ENCODE measurements at regions not wholly inside any gene's neighbourhood (a gene's known extent, or its start where the extent isn't known, plus 50 kb on each side); places are given as distances from the start of the nearest gene placed in this dataset.
"Not testable (repeated sequence)": the region's sequence is repeated elsewhere in the genome, so short reads cannot be mapped to it uniquely, and the experiment has no call there.

- no CpG with 5 or more reads among the region's 7 CpGs for WGBS (ENCODE audit: insufficient coverage)
- H3K4me1 ChIP-seq (ENCODE audit: control extremely low read depth in 1 of 4, control insufficient read depth in 4 of 4, insufficient read depth in 4 of 4, low read length in 3 of 4); H3K27ac ChIP-seq (ENCODE audit: insufficient read depth in 1 of 2, low read depth in 1 of 2, low read length in 2 of 2, poor library complexity in 1 of 2, severe bottlenecking in 2 of 2); H3K9me3 ChIP-seq (ENCODE audit: control extremely low read depth in 1 of 5, control insufficient read depth in 4 of 5, insufficient read depth in 2 of 5, low read depth in 1 of 5, low read length in 4 of 5); DNase-seq; H3K4me3 ChIP-seq (ENCODE audit: control insufficient read depth in 1 of 7, extremely low read depth in 1 of 7, insufficient read depth in 4 of 7, low read depth in 2 of 7, low read length in 6 of 7); POLR2A ChIA-PET; H3K36me3 ChIP-seq (ENCODE audit: control insufficient read depth in 4 of 4, insufficient read depth in 4 of 4, low read length in 3 of 4); CTCF ChIA-PET; H3K27me3 ChIP-seq (replicated peaks in 2 of 5; ENCODE audit: control insufficient read depth in 4 of 5, insufficient read depth in 5 of 5, low read length in 4 of 5): not testable (repeated sequence)
Observed at GRCh38 chrX:141520750-141521149, 63.8 kb downstream of the SPANXA1 start.

GRCh38 chrX:141475788-141476187, 108.8 kb downstream of the SPANXA1 start:
- POLR2A ChIA-PET; H3K9me3 ChIP-seq (ENCODE audit: control extremely low read depth in 1 of 5, control insufficient read depth in 4 of 5, insufficient read depth in 2 of 5, low read depth in 1 of 5, low read length in 4 of 5); H3K27me3 ChIP-seq (replicated peaks in 2 of 5; ENCODE audit: control insufficient read depth in 4 of 5, insufficient read depth in 5 of 5, low read length in 4 of 5); CTCF ChIA-PET; H3K36me3 ChIP-seq (ENCODE audit: control insufficient read depth in 4 of 4, insufficient read depth in 4 of 4, low read length in 3 of 4); H3K4me1 ChIP-seq (ENCODE audit: control extremely low read depth in 1 of 4, control insufficient read depth in 4 of 4, insufficient read depth in 4 of 4, low read length in 3 of 4); H3K27ac ChIP-seq (ENCODE audit: insufficient read depth in 1 of 2, low read depth in 1 of 2, low read length in 2 of 2, poor library complexity in 1 of 2, severe bottlenecking in 2 of 2); H3K4me3 ChIP-seq (ENCODE audit: control insufficient read depth in 1 of 7, extremely low read depth in 1 of 7, insufficient read depth in 4 of 7, low read depth in 2 of 7, low read length in 6 of 7); DNase-seq: not testable (repeated sequence)
- WGBS (ENCODE audit: insufficient coverage): no CpG with 5 or more reads among the region's 6 CpGs

GRCh38 chrX:141469469-141469868, 115.1 kb downstream of the SPANXA1 start:
- ChIA-PET POLR2A (no interaction called here), CTCF (no interaction called here)
- Histone ChIP-seq H3K27me3 (replicated peaks in 2 of 5; ENCODE audit: control insufficient read depth in 4 of 5, insufficient read depth in 5 of 5, low read length in 4 of 5) (no peaks in the 10 kb centered on the region), H3K4me3 (ENCODE audit: control insufficient read depth in 1 of 7, extremely low read depth in 1 of 7, insufficient read depth in 4 of 7, low read depth in 2 of 7, low read length in 6 of 7) (no peak overlapping the region), H3K36me3 (ENCODE audit: control insufficient read depth in 4 of 4, insufficient read depth in 4 of 4, low read length in 3 of 4) (no peaks in the 10 kb centered on the region), H3K27ac (ENCODE audit: insufficient read depth in 1 of 2, low read depth in 1 of 2, low read length in 2 of 2, poor library complexity in 1 of 2, severe bottlenecking in 2 of 2) (no peak overlapping the region), H3K4me1 (ENCODE audit: control extremely low read depth in 1 of 4, control insufficient read depth in 4 of 4, insufficient read depth in 4 of 4, low read length in 3 of 4) (no peaks in the 10 kb centered on the region), H3K9me3 (ENCODE audit: control extremely low read depth in 1 of 5, control insufficient read depth in 4 of 5, insufficient read depth in 2 of 5, low read depth in 1 of 5, low read length in 4 of 5) (peaks cover 0 to 5% (median 0%) of the 10 kb centered on the region in 5 experiments)
- no peak for DNase-seq
- 88% methylated on average over 2 of the region's 4 CpGs for WGBS (ENCODE audit: insufficient coverage)

- no peak for DNase-seq
- CTCF ChIA-PET: no interaction called here
- Histone ChIP-seq H3K4me1 (ENCODE audit: control extremely low read depth in 1 of 4, control insufficient read depth in 4 of 4, insufficient read depth in 4 of 4, low read length in 3 of 4) (no peaks in the 10 kb centered on the region), H3K4me3 (ENCODE audit: control insufficient read depth in 1 of 7, extremely low read depth in 1 of 7, insufficient read depth in 4 of 7, low read depth in 2 of 7, low read length in 6 of 7) (no peak overlapping the region), H3K27ac (ENCODE audit: insufficient read depth in 1 of 2, low read depth in 1 of 2, low read length in 2 of 2, poor library complexity in 1 of 2, severe bottlenecking in 2 of 2) (no peak overlapping the region), H3K9me3 (ENCODE audit: control extremely low read depth in 1 of 5, control insufficient read depth in 4 of 5, insufficient read depth in 2 of 5, low read depth in 1 of 5, low read length in 4 of 5) (peaks cover 0 to 5% (median 0%) of the 10 kb centered on the region in 5 experiments), H3K27me3 (replicated peaks in 2 of 5; ENCODE audit: control insufficient read depth in 4 of 5, insufficient read depth in 5 of 5, low read length in 4 of 5) (no peaks in the 10 kb centered on the region), H3K36me3 (ENCODE audit: control insufficient read depth in 4 of 4, insufficient read depth in 4 of 4, low read length in 3 of 4) (no peaks in the 10 kb centered on the region)
- POLR2A ChIA-PET: no interaction called here
- WGBS (ENCODE audit: insufficient coverage): no CpG with 5 or more reads among the region's 1 CpG
Observed at GRCh38 chrX:141468940-141469339, 115.6 kb downstream of the SPANXA1 start.

GRCh38 chrX:141467442-141467841, 117.1 kb downstream of the SPANXA1 start:
- Histone ChIP-seq H3K27ac (ENCODE audit: insufficient read depth in 1 of 2, low read depth in 1 of 2, low read length in 2 of 2, poor library complexity in 1 of 2, severe bottlenecking in 2 of 2) (no peak overlapping the region), H3K36me3 (ENCODE audit: control insufficient read depth in 4 of 4, insufficient read depth in 4 of 4, low read length in 3 of 4) (no peaks in the 10 kb centered on the region), H3K4me3 (ENCODE audit: control insufficient read depth in 1 of 7, extremely low read depth in 1 of 7, insufficient read depth in 4 of 7, low read depth in 2 of 7, low read length in 6 of 7) (no peak overlapping the region), H3K4me1 (ENCODE audit: control extremely low read depth in 1 of 4, control insufficient read depth in 4 of 4, insufficient read depth in 4 of 4, low read length in 3 of 4) (no peaks in the 10 kb centered on the region), H3K9me3 (ENCODE audit: control extremely low read depth in 1 of 5, control insufficient read depth in 4 of 5, insufficient read depth in 2 of 5, low read depth in 1 of 5, low read length in 4 of 5) (peaks cover 0 to 5% (median 0%) of the 10 kb centered on the region in 5 experiments), H3K27me3 (replicated peaks in 2 of 5; ENCODE audit: control insufficient read depth in 4 of 5, insufficient read depth in 5 of 5, low read length in 4 of 5) (no peaks in the 10 kb centered on the region)
- ChIA-PET CTCF (no interaction called here), POLR2A (no interaction called here)
- no peak for DNase-seq
- WGBS (ENCODE audit: insufficient coverage): 100% methylated on average over 1 of the region's 4 CpGs

GRCh38 chrX:141455103-141455502, 129.4 kb downstream of the SPANXA1 start:
- DNase-seq: no peak
- no peaks in the 10 kb centered on the region for H3K4me1 ChIP-seq (ENCODE audit: control extremely low read depth in 1 of 4, control insufficient read depth in 4 of 4, insufficient read depth in 4 of 4, low read length in 3 of 4)
- ChIA-PET POLR2A (no interaction called here), CTCF (no interaction called here)
- H3K27ac ChIP-seq (ENCODE audit: insufficient read depth in 1 of 2, low read depth in 1 of 2, low read length in 2 of 2, poor library complexity in 1 of 2, severe bottlenecking in 2 of 2): no peak overlapping the region
- peaks cover 0 to 4% (median 0%) of the 10 kb centered on the region in 5 experiments for H3K9me3 ChIP-seq (ENCODE audit: control extremely low read depth in 1 of 5, control insufficient read depth in 4 of 5, insufficient read depth in 2 of 5, low read depth in 1 of 5, low read length in 4 of 5)
- no CpG with 5 or more reads among the region's 2 CpGs for WGBS (ENCODE audit: insufficient coverage)
- no peaks in the 10 kb centered on the region for H3K27me3 ChIP-seq (replicated peaks in 2 of 5; ENCODE audit: control insufficient read depth in 4 of 5, insufficient read depth in 5 of 5, low read length in 4 of 5)
- no peaks in the 10 kb centered on the region for H3K36me3 ChIP-seq (ENCODE audit: control insufficient read depth in 4 of 4, insufficient read depth in 4 of 4, low read length in 3 of 4)
- H3K4me3 ChIP-seq (ENCODE audit: control insufficient read depth in 1 of 7, extremely low read depth in 1 of 7, insufficient read depth in 4 of 7, low read depth in 2 of 7, low read length in 6 of 7): no peak overlapping the region

GRCh38 chrX:141443922-141444321, 140.6 kb downstream of the SPANXA1 start:
- H3K4me1 ChIP-seq (ENCODE audit: control extremely low read depth in 1 of 4, control insufficient read depth in 4 of 4, insufficient read depth in 4 of 4, low read length in 3 of 4): no peaks in the 10 kb centered on the region
- 100% methylated on average over 1 of the region's 2 CpGs for WGBS (ENCODE audit: insufficient coverage)
- H3K27me3 ChIP-seq (replicated peaks in 2 of 5; ENCODE audit: control insufficient read depth in 4 of 5, insufficient read depth in 5 of 5, low read length in 4 of 5): no peaks in the 10 kb centered on the region
- ChIA-PET CTCF (interaction anchor here (0.7 kb wide), 1 partner anchor 348 kb away, joined by 3 read pairs; no protein-coding TSS in a partner anchor), POLR2A (no interaction called here)
- no peak overlapping the region for H3K4me3 ChIP-seq (ENCODE audit: control insufficient read depth in 1 of 7, extremely low read depth in 1 of 7, insufficient read depth in 4 of 7, low read depth in 2 of 7, low read length in 6 of 7)
- H3K27ac ChIP-seq (ENCODE audit: insufficient read depth in 1 of 2, low read depth in 1 of 2, low read length in 2 of 2, poor library complexity in 1 of 2, severe bottlenecking in 2 of 2): no peak overlapping the region
- H3K36me3 ChIP-seq (ENCODE audit: control insufficient read depth in 4 of 4, insufficient read depth in 4 of 4, low read length in 3 of 4): no peaks in the 10 kb centered on the region
- peaks cover 0 to 1% (median 0%) of the 10 kb centered on the region in 5 experiments for H3K9me3 ChIP-seq (ENCODE audit: control extremely low read depth in 1 of 5, control insufficient read depth in 4 of 5, insufficient read depth in 2 of 5, low read depth in 1 of 5, low read length in 4 of 5)
- no peak for DNase-seq
